ENCODE measurements at regions not wholly inside any gene's neighbourhood (a gene's known extent, or its start where the extent isn't known, plus 50 kb on each side); places are given as distances from the start of the nearest gene placed in this dataset.

DNA sequence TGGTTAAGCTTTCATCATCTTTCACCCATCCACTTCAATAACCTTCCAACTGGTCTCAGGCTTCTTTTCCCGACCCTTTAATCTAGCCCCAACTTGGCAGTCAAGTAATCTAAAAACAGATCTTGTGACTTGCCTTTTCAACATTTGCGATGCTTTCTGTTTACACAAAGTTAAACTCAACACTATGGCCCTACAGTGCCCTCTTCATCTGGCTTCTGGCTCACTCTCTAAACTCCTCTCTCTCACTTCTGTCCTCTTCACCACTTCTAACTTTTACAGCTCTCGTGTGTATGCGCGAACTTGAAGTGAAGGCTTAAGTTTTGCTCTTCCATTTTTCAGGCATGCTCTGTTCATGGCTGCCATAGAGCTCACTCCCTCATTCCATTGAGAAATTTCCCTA, 1122.3 kb upstream of the ADGRL2 start:
- TF ChIP-seq, protein P1, sequence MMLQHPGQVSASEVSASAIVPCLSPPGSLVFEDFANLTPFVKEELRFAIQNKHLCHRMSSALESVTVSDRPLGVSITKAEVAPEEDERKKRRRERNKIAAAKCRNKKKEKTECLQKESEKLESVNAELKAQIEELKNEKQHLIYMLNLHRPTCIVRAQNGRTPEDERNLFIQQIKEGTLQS (IDR thresholded peaks at IDR 0.05; ENCODE audit: insufficient read depth, low read depth, low read length): no peak
- TF ChIP-seq SRF (IDR thresholded peaks at IDR 0.05; ENCODE audit: low read depth, low read length) (no peak), ZNF274 (IDR thresholded peaks at IDR 0.05; ENCODE audit: borderline replicate concordance, extremely low read depth, low read length) (no peak), KDM4A (IDR thresholded peaks at IDR 0.05; ENCODE audit: low read depth, low read length, severe bottlenecking) (no peak), RFX5 (IDR thresholded peaks at IDR 0.05; ENCODE audit: borderline replicate concordance, low read depth, low read length) (no peak), BACH1 (IDR thresholded peaks at IDR 0.05; ENCODE audit: low read length) (no peak), SIN3A (conservative IDR thresholded peaks at IDR 0.05 in 1 of 2, IDR thresholded peaks at IDR 0.05 in 1 of 2; ENCODE audit: low read depth in 1 of 2, low read length in 2 of 2) (no peak), BRCA1 (IDR thresholded peaks at IDR 0.05; ENCODE audit: low read depth, low read length) (no peak)
- no peaks in the 10 kb centered on the region for H3K79me2 ChIP-seq (ENCODE audit: control insufficient read depth in 1 of 2, insufficient read depth in 2 of 2, low read length in 2 of 2)
- no peak overlapping the region for H2BK12ac ChIP-seq (ENCODE audit: low read depth, low read length)
- no peak for DNase-seq (ENCODE audit: low read depth in 1 of 2, low spot score in 2 of 2)
- H3K27ac ChIP-seq (ENCODE audit: low read depth, low read length): no peak overlapping the region
- no peaks in the 10 kb centered on the region for H3K36me3 ChIP-seq (ENCODE audit: control insufficient read depth in 2 of 4, insufficient read depth in 4 of 4, low read length in 3 of 4)
- no peak overlapping the region for H2BK15ac ChIP-seq (ENCODE audit: low read length)
- H2AK5ac ChIP-seq (ENCODE audit: low read depth, low read length): no peak overlapping the region
- peak overlapping the region; percentile 84; the same call in 1 of the 2 replicates for H2AFZ ChIP-seq (ENCODE audit: low read length)
- no peak overlapping the region for H3K56ac ChIP-seq (replicated peaks; ENCODE audit: insufficient read length, low read depth, low read length)
- H3K18ac ChIP-seq (ENCODE audit: extremely low read depth, low read length): no peak overlapping the region
- no peak overlapping the region for H3K14ac ChIP-seq (ENCODE audit: insufficient read length)
- 95% methylated on average over 5 of the region's 5 CpGs; no CpG with 5 or more reads in 1 of the 2 experiments for WGBS, 2 experiments (ENCODE audit: extremely low coverage in 1 of 2, insufficient coverage in 1 of 2, insufficient read length in 1 of 2, insufficient replicate concordance in 2 of 2, low coverage in 1 of 2, low lambda C conversion rate in 2 of 2, missing lambda C conversion rate in 1 of 2)
- no peaks in the 10 kb centered on the region for H3K23me2 ChIP-seq (ENCODE audit: low read depth, low read length)
- FAIRE-seq: no peak
- no peaks in the 10 kb centered on the region for H3K79me1 ChIP-seq (ENCODE audit: low read depth, low read length)
- H4K5ac ChIP-seq (ENCODE audit: insufficient read length, low read depth, low read length): no peak overlapping the region
- no peaks in the 10 kb centered on the region for H4K20me1 ChIP-seq (replicated peaks in 1 of 2; ENCODE audit: control insufficient read depth in 1 of 2, insufficient read depth in 2 of 2, low read length in 2 of 2)
- no peak overlapping the region for H4K8ac ChIP-seq (ENCODE audit: extremely low read depth, insufficient read depth, low read length)
- H3K4me3 ChIP-seq (ENCODE audit: extremely low read depth in 1 of 4, insufficient read depth in 2 of 4, low read depth in 3 of 4, low read length in 4 of 4): no peak overlapping the region
- no peak overlapping the region; the same call in 1 of the 2 replicates for H2BK20ac ChIP-seq (ENCODE audit: low read length)
- no peak overlapping the region for H3K4me2 ChIP-seq (ENCODE audit: insufficient read depth in 1 of 2, low read depth in 2 of 2, low read length in 2 of 2)
- POLR2A ChIA-PET (ENCODE audit: partially characterized antibody): no interaction called here
- H2BK5ac ChIP-seq (ENCODE audit: low read depth, low read length): no peak overlapping the region
- no peak overlapping the region for H3K23ac ChIP-seq (ENCODE audit: insufficient read length)
- no peak overlapping the region for H3K9ac ChIP-seq (replicated peaks in 1 of 4; ENCODE audit: extremely low read depth in 1 of 4, low read depth in 3 of 4, low read length in 3 of 4)
- H3K4me1 ChIP-seq (replicated peaks in 1 of 4; ENCODE audit: control insufficient read depth in 3 of 4, insufficient read depth in 4 of 4, low read length in 3 of 4): 0 out of 7 replicates have a peak, but pooled peaks cover 0 to 3% (median 0%) of the 10 kb centered on the region in 4 experiments
- no peak overlapping the region for H4K91ac ChIP-seq (replicated peaks; ENCODE audit: insufficient read length, low read length)
- CTCF ChIA-PET (ENCODE audit: partially characterized antibody): no interaction called here
- H3K27me3 ChIP-seq (replicated peaks in 1 of 4; ENCODE audit: control insufficient read depth in 3 of 4, extremely low read depth in 1 of 4, insufficient read depth in 3 of 4, low read length in 3 of 4): no peaks in the 10 kb centered on the region
- H3K9me3 ChIP-seq (ENCODE audit: insufficient read depth in 2 of 2, low read depth in 1 of 2, low read length in 1 of 2): no peaks in the 10 kb centered on the region
- no peak overlapping the region for H3K4ac ChIP-seq (replicated peaks; ENCODE audit: insufficient read length, low read depth, low read length)
- H2BK120ac ChIP-seq (replicated peaks; ENCODE audit: low read depth, low read length): no peak overlapping the region

Measured in H1 (cell line).